Uterus (tissue), 2 donors: ENCODE measurements at regions not wholly inside any gene's neighbourhood (a gene's known extent, or its start where the extent isn't known, plus 50 kb on each side); places are given as distances from the start of the nearest gene placed in this dataset.

Experiments
- CTCF ChIP-seq, 4 experiments: fragments of 200-600 bp in 2 of 4; fragments of 450-650 bp in 2 of 4; sonication (generic) in 2 of 4; IDR thresholded peaks; one replicate each; pipeline ENCODE4 v1.5.1; 2016 to 2019; ENCODE audit warnings: antibody characterized with exemption in 4 of 4, mild to moderate bottlenecking in 2 of 4, moderate library complexity in 1 of 4
- POLR2A ChIP-seq, 2 donors: fragments of 450-650 bp; IDR thresholded peaks; one replicate each; pipeline ENCODE4 v1.6.1; 2016; ENCODE audit warnings: antibody characterized with exemption in 2 of 2, mild to moderate bottlenecking in 1 of 2, moderate library complexity in 1 of 2

DNA sequence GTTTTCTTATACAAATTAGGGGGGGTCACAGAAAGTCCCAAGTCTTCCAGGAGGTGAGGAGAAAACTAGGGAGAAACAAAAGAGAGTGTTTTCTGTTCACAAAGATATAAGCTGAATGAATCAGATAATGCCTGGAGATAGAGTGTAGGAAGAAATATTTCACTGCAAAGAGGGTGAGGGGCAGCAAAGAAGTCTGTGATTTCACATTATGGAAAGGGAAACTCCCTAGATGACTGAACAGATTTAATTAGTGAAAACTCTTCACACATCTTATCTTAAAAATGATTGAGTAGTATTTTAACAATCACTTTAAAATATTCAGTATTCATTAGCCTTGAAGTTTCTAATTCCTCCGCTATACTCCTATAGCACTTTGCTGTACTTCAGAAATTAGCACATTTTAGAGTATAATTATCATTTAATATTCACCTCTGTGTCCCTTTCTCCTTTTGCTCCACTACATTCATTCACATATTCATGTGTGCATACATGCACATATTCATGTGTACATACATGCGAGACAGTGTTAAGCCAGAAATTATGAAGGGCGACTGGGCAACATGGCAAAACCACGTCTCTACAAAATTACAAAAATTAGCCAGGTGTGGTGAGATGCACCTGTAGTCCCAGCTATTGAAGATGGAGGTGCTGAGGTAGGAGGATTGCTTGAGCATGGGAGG, 332.2 kb downstream of the HTR1A start:
- TF ChIP-seq CTCF (IDR thresholded peaks at IDR 0.05) (no peak), POLR2A (IDR thresholded peaks at IDR 0.05) (no peak)
